Keratinocyte (primary cell): ENCODE measurements at regions not wholly inside any gene's neighbourhood (a gene's known extent, or its start where the extent isn't known, plus 50 kb on each side); places are given as distances from the start of the nearest gene placed in this dataset.
A peak's percentile ranks its signal among the peaks of the same experiment; 100 is the strongest.

Experiments used
- DNase-seq: peaks from one replicate; pipeline ENCODE4 v3.0.0-alpha.2; 2011; ENCODE audit warnings: low read depth, missing footprints, low spot score
- FAIRE-seq: peaks from 2 replicates; lab custom pipeline; 2011; peaks lifted over from hg19 to GRCh38; lab: Jason Lieb, UNC
- H2AFZ ChIP-seq: 2 replicates; pipeline ENCODE4 v1.6.0; 2012; ENCODE audit warnings: low read length, control low read depth, inconsistent platforms; ENCODE audit not compliant: control insufficient read depth
- H3K27ac ChIP-seq: 2 replicates; pipeline ENCODE4 v1.5.1; 2011; ENCODE audit warnings: low read length; ENCODE audit not compliant: control insufficient read depth, insufficient read depth
- H3K27me3 ChIP-seq: 3 replicates; pipeline ENCODE4 v1.6.0; 2011; ENCODE audit warnings: low read length; ENCODE audit not compliant: control insufficient read depth, insufficient read depth; ENCODE audit errors: extremely low read depth
- H3K36me3 ChIP-seq, 2 experiments: 2 replicates in 1 of 2; 3 replicates in 1 of 2; pipeline ENCODE4 v1.5.1; 2011; ENCODE audit warnings: low read length in 2 of 2, mild to moderate bottlenecking in 1 of 2; ENCODE audit not compliant: control insufficient read depth in 2 of 2, insufficient read depth in 2 of 2; ENCODE audit errors: extremely low read depth in 1 of 2
- H3K4me1 ChIP-seq: 3 replicates; pipeline ENCODE4 v1.5.1; 2011; ENCODE audit warnings: low read length; ENCODE audit not compliant: control insufficient read depth, insufficient read depth; ENCODE audit errors: extremely low read depth
- H3K4me2 ChIP-seq: 3 replicates; pipeline ENCODE4 v1.6.0; 2011; ENCODE audit warnings: low read depth, low read length; ENCODE audit not compliant: control insufficient read depth, insufficient read depth; ENCODE audit errors: extremely low read depth
- H3K4me3 ChIP-seq, 3 experiments: fragments of 200-600 bp in 1 of 3; sonication (generic) in 1 of 3; 2 replicates in 2 of 3; 3 replicates in 1 of 3; pipeline ENCODE4 v1.5.1; 2011 to 2016; ENCODE audit warnings: low read length in 3 of 3, mild to moderate bottlenecking in 3 of 3, control low read depth in 2 of 3, inconsistent platforms in 1 of 3, low read depth in 1 of 3, mixed read lengths in 1 of 3, mixed run types in 1 of 3, moderate library complexity in 1 of 3; ENCODE audit not compliant: control insufficient read depth in 2 of 3, insufficient read depth in 2 of 3; ENCODE audit errors: extremely low read depth in 1 of 3
- H3K79me2 ChIP-seq: 2 replicates; pipeline ENCODE4 v1.6.0; 2012; ENCODE audit warnings: low read length; ENCODE audit not compliant: control insufficient read depth, insufficient read depth
- H3K9ac ChIP-seq: 3 replicates; pipeline ENCODE4 v1.6.0; 2011; ENCODE audit warnings: low read length; ENCODE audit not compliant: control insufficient read depth, insufficient read depth; ENCODE audit errors: extremely low read depth
- H3K9me1 ChIP-seq: 3 replicates; pipeline ENCODE4 v1.6.0; 2011; ENCODE audit warnings: low read length; ENCODE audit not compliant: control insufficient read depth, insufficient read depth; ENCODE audit errors: extremely low read depth
- H3K9me3 ChIP-seq: 2 replicates; pipeline ENCODE4 v1.5.1; 2012; ENCODE audit warnings: low read depth, low read length; ENCODE audit not compliant: control insufficient read depth
- H4K20me1 ChIP-seq: 3 replicates; pipeline ENCODE4 v1.6.0; 2011; ENCODE audit warnings: low read length; ENCODE audit not compliant: control insufficient read depth, insufficient read depth; ENCODE audit errors: extremely low read depth
- CTCF ChIP-seq, 3 experiments: IDR thresholded peaks in 1 of 3; conservative IDR thresholded peaks in 1 of 3; optimal IDR thresholded peaks in 1 of 3; 2 replicates in 2 of 3; 3 replicates in 1 of 3; pipeline versions ENCODE3 to v1.5.1; 2011; ENCODE audit warnings: low read length in 3 of 3, mild to moderate bottlenecking in 3 of 3, moderate library complexity in 2 of 3, control low read depth in 1 of 3, inconsistent platforms in 1 of 3; ENCODE audit not compliant: insufficient read depth in 2 of 3; ENCODE audit errors: extremely low read depth in 1 of 3
- EZH2 ChIP-seq: IDR thresholded peaks from one replicate; pipeline ENCODE4 v1.6.1; 2012; ENCODE audit warnings: inconsistent platforms, mild to moderate bottlenecking, low read length, moderate library complexity
- dilution Hi-C: fragments of 300-500 bp; cut with MboI; formaldehyde crosslinking; loops from one replicate; pipeline ENCODE4 v1.7.0; 2020; ENCODE audit warnings: low sequenced_read_pairs; ENCODE audit not compliant: extremely low pct_ligation_motif_present

- peak; percentile 50 for DNase-seq
- peak overlapping the region; percentile 65 for H2AFZ ChIP-seq
- no peak for TF ChIP-seq CTCF (optimal IDR thresholded peaks at IDR 0.05 in 1 of 3, IDR thresholded peaks at IDR 0.05 in 1 of 3, conservative IDR thresholded peaks at IDR 0.05 in 1 of 3; ENCODE audit: extremely low read depth in 1 of 3, insufficient read depth in 2 of 3, low read length in 3 of 3)
- H3K4me3 ChIP-seq: peak overlapping the region; percentile 9 to 27 (median 22)
- H3K27ac ChIP-seq: peak overlapping the region; percentile 27
- dilution Hi-C loops: no loop called here
- H3K27me3 ChIP-seq: no peaks in the 10 kb centered on the region
- FAIRE-seq: peak; percentile 97
- H3K4me1 ChIP-seq: peaks cover 15% of the 10 kb centered on the region
- H3K9me1 ChIP-seq: no peaks in the 10 kb centered on the region
- H3K4me2 ChIP-seq: peak overlapping the region; percentile 65
- no peaks in the 10 kb centered on the region for H4K20me1 ChIP-seq
- no peak overlapping the region for H3K9ac ChIP-seq
- no peaks in the 10 kb centered on the region for H3K9me3 ChIP-seq
- no peaks in the 10 kb centered on the region for H3K36me3 ChIP-seq
- no peaks in the 10 kb centered on the region for H3K79me2 ChIP-seq
These were observed 618.6 kb downstream of the ZEB2 start for GRCh38 chr2:143901185-143901842.

GRCh38 chr2:143899987-143900386 is 619.9 kb downstream of the ZEB2 start:
- no peak overlapping the region for H2AFZ ChIP-seq
- no peak overlapping the region for H3K4me3 ChIP-seq
- no peaks in the 10 kb centered on the region for H3K27me3 ChIP-seq
- dilution Hi-C loops: no loop called here
- no peak overlapping the region for H3K4me2 ChIP-seq
- H3K36me3 ChIP-seq: no peaks in the 10 kb centered on the region
- H3K4me1 ChIP-seq: peaks cover 15% of the 10 kb centered on the region
- DNase-seq (no peak), FAIRE-seq (peak; percentile 5)
- TF ChIP-seq CTCF (optimal IDR thresholded peaks at IDR 0.05 in 1 of 3, IDR thresholded peaks at IDR 0.05 in 1 of 3, conservative IDR thresholded peaks at IDR 0.05 in 1 of 3; ENCODE audit: extremely low read depth in 1 of 3, insufficient read depth in 2 of 3, low read length in 3 of 3) (no peak), EZH2 (no peak)
- H3K79me2 ChIP-seq: no peaks in the 10 kb centered on the region
- no peaks in the 10 kb centered on the region for H4K20me1 ChIP-seq
- H3K27ac ChIP-seq: no peak overlapping the region
- no peaks in the 10 kb centered on the region for H3K9me1 ChIP-seq
- H3K9me3 ChIP-seq: no peaks in the 10 kb centered on the region
- H3K9ac ChIP-seq: no peak overlapping the region
